GM21576 (cell line): ENCODE measurements at regions not wholly inside any gene's neighbourhood (a gene's known extent, or its start where the extent isn't known, plus 50 kb on each side); places are given as distances from the start of the nearest gene placed in this dataset.

Source experiments
- ATAC-seq: cut with Tn5 transposase; IDR thresholded peaks from one replicate; pipeline ENCODE4 v1.9.1; 2021; ENCODE audit warnings: mild to moderate bottlenecking, moderate library complexity; ENCODE audit not compliant: unreplicated experiment

DNA sequence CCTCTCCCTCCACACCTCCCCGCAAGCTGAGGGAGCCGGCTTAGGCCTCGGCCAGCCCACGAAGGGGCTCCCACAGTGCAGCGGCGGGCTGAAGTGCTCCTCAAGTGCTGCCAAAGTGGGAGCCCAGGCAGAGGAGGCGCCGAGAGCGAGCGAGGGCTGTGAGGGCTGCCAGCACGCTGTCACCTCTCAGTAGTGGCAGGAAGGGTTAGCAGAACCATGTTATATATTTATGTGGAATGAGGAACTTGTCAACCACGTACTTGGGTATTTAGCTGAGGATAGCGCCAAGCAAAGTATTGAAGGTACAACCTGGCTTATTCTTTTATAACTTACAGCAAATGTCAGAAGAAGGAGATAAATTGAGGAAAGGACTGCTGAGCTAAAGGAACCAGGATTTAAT, 144.1 kb upstream of the MGAT5 start:
- no peak for ATAC-seq

DNA sequence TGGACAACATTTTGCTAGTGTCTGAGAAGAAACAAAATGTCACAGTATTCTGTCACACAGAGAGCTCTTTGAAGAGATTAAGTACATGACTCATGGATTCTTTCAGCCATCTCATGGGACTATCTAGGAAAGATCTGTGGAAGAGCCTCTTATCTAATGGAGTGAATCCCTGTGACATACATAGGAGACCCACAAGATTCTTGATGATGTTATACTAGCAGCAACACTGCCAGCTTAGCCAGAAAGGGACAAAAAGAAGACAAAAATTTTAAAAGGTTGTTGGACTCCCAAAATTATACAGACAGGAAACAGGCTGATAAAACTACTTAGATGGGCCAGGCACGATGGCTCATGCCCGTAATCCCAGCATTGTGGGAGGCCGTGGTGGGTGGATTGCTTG, 143.3 kb upstream of the MGAT5 start:
- no peak for ATAC-seq

DNA sequence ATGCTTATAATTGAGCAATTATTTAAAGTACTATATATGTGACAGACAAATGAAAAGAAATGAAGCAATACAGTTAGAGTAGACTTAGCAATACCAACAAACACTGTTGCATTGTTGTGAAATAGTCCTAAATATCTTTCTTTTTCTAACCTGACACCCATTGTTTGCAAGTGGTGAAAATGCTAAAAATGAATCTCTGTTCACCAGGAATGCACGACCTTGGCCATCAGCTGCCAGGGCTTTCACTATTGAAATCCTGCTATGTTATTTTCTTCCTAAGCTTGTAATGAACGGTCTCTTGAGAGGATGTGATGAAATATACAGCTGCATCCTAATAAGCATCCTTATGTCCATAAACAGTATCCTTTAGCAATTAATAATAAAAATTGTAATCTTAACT, 136.2 kb upstream of the MGAT5 start:
- no peak for ATAC-seq

DNA sequence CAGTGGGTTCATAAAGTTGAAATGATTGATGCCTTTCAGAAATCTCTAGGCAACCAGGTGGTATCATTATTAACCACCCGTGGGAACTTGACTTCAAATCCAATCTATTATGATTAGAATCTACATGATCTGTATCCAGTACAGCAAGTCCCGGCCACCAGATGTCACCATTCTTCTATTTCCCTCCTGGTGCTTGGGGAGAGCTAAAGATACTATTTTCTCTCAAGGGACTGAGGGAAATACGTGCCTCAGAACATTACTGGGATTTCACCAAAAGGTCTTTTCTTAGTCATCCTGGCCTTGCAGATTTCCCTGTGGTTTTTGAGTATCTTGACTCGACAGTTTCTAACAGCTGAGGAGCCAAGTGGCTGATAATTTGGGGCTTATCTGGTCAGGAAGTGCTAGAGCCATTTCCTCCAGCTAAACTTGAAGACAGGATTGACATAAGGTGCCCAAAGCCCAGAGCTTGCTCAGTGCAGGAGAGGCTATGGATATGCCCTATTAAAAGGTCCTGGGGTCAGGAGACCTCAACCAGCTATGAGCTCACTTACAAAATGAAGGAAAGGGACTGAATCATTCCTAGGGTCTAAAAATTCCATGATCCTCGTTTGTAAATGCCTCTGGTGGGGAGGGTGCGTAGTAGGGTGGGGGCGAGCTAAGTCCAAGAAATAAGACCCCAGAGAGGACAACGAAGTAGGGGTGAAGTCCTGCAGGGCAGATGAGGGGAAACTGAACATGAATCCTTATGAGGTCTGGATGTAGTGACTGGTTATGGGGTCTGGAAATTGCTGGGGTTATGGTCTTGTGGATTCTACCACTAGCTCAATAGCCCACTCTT, 135.4 kb upstream of the MGAT5 start:
- peak; percentile 44 for ATAC-seq

DNA sequence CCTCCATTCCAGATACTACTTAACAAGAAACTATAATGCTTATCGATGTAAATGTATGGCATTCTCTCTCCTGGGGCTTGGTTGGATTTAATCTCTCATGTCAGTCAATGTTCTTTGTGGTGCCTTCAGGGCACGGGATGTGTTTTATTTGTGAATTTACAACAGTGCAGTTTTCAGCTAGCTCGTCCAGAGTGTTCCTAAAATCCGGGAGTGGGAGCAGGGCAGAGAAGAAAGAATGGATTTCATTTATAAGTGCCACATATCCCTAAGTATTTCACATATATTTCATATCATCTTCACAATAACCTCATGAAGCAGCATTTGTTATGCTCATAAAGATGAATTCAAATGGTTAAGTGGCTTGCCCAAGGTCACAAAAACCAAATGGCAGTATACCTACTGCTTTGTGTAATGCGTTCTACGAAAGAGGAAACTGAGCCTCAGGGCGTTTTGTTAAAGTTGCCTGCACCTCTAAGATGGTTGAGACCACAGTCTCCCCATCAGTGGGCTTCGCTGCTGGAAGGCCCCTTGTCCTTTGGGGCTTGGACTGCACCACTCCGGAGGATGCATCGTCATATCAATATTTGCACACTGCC, 134.7 kb upstream of the MGAT5 start:
- ATAC-seq = peak; percentile 13

DNA sequence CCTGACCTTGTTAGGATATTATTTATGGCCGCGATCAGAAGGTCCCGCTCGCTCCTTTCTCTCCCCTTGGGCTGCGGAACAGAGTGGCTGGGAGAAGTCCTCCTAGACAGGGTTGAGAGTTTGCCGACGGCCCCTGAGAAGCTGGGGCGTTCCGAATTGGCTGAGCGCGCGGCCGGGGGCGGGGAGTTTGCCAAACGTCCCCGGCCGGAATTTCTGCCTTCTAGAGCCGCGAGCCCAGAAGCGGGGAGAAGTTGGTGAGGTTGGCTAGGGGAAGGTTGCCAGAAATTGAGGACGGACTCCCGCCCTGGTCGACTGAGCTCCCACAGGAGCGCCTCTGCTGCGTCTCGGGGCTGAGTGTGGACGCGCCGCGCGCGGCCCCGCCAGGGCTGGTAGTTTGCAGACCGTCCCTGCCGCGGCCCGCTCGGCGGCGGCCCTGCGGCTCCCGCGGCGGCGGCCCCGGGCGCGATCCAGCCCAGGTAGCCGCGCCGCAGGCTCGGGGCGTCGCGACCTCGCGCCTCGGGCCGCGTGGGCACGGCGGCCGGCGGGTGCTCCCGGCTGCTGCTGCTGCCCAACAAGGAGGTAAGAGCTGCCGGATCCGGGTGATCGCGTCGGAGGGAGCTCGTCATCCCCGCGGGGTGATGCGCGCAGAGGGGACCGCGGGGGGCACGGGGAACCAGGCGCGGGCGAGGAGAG, 134.0 kb upstream of the MGAT5 start:
- peak; percentile 53 for ATAC-seq

DNA sequence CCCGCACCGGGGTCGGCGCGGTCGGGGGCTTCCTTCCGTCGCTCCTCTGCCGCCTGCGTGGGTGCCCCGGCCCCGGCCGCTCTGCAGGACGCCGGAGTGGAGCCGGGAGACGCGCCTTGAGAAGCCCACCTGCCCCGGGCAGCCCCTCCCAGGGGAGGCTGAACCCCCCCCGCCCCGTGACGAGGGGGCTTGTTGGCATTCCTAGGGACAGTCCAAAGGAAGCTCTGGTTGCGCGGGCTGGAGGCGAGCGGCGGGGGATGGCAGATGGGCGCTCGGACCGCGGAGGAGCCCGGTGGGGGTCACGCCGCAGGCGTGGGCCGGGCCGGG, 133.5 kb upstream of the MGAT5 start:
- ATAC-seq = peak; percentile 0

DNA sequence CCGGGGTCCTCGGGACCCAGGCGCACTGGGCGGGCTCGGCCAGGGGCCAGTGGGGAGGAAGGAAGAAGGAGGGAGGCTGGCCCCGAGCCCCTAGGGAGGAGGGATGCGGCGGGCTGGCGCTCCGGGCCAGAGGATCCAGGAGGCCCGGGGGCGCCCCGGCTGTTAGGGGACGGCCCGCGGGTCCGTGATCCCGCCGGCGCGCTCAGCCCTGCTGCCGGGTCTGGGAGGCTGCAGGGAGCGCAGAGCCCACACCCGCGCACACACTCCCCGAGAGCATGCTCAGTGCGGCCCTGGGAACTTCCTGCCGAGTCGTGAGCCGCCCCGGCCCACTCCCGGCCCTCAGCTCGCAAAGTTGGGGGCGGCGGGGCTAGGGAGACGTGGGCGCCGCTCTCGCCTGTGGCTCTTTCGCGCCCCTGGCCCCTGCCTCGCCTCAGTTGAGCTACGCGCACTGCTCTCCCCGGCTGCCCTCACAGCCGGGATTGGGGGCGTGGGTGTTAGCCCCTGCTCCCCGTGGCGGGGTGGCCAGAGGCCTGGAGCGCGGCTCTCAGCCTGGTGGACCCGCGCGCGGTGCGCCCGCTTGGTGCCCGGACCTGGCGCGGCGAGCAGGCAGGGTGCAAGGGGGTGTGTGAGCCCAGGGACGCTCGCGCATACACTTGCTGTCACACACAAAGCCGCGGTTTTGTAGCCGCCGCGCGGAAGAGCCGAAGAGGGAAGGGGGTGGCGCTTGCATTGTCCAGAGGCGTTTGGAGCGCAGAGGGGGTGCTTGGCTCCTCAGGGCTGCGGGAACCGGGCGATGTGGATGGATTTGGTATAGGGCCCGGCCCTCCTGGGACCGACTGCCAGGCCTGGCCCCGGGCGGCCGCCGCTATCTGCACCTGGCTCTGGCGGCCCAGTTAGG, 132.9 kb upstream of the MGAT5 start:
- ATAC-seq = peak; percentile 33

DNA sequence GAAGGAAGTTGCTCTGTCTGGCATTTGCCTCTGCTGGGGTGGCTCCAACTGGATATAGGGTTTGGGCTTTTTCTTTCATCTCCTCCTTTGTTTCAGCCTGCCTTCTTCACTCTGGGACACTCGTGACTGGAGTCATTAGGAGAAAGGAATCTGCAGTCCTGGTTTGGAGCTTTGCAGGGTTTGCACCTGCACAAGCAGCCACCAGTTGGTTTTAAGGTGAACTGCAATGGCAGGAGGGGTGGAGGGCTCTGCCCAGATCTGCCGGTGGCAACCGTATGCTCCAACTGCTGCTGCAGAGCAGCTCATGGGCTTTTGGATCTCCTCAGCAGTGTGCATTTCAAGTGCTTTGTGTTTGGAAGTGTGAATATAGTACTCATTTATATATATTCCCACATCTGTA, 131.3 kb upstream of the MGAT5 start:
- no peak for ATAC-seq

DNA sequence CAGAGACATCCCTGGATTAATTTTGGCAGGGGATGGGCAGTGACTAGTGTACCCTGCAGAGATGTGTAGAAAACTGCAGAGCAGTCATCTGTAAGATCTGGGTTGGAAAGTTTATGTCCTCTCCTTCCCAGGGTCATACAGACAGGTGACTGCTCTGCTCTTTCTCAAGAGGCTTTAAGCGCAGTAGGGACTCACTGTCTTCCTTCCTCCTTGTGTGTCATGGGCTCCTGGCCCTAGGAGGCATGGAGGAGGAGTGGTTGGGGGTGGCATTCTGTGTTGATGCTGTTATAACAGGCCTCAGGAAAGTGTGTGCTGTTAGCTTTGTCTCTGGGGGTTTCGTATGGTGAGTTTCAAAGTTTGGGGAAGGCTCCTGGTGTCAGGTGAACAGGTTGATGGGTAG, 130.5 kb upstream of the MGAT5 start:
- no peak for ATAC-seq

DNA sequence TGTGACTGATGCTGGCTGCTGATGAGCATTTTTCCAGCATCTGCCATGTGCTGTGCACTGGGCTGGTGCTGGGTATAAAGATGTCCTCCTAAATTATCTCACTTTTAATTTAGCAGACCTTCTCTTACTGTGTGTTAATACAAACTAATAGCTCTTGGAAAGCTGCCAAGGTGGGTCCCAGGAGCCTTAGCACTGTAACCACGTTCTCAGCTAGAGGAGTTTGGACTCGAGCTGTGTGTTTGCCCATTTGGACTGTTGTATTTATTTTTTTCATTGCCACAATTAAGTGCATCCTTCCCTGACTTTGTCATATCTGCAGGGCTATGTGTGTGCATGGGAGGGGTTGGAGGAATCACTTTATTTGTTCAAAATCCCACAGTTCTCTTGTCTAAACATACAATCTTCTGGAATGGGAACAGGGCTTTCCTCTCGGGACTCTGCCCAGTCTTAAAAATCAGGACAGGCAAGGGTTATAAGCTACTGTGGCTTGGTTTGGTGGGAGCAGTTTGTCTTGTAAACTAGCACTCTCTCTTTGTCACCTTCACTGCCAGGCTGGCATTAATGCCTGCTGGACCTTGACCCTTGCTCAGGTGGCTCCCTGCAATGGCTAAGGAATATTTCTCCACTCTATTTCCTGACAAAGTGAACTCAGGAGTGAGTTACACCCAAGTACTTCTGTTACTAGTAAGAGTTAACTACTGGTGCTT, 129.7 kb upstream of the MGAT5 start:
- ATAC-seq = no peak

DNA sequence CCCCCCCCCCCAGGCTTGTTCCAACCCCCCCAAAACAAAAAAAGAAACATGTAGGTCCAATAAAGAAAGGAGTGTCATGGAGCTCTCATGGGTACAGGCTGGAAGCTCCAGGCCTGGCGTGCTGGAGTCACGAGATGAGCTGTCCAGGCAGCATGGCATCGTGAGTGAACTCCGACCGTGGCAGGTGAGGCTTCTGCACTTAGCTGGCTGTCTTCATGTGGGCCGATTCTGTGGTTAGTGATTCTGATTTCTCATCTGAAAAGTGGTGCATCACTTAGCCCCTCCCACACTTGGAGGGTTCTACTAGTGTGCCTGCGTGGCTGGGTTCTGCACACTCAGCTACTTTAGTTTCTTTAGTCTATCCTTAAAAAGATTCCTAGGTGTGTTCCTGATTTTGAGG, 126.4 kb upstream of the MGAT5 start:
- peak; percentile 52 for ATAC-seq

DNA sequence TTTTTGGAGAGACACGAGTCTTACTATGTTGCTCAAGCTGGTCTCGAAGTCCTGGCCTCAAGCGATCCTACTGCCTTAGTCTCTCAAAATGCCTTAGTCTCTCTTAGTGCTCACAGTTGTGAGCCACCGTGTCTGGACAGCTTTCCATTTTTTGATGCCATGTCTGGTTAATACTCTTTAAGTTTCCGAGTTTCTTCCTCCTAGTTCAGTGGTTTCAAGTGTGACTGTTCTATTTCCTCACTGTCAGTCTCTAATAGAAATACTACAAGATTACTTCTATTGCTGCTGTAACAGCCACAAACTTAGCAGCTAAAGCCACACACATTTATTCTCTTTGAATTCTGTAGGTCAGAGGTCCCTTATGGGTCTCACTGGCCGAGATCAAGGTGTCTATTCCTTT, 125.1 kb upstream of the MGAT5 start:
- ATAC-seq = no peak

DNA sequence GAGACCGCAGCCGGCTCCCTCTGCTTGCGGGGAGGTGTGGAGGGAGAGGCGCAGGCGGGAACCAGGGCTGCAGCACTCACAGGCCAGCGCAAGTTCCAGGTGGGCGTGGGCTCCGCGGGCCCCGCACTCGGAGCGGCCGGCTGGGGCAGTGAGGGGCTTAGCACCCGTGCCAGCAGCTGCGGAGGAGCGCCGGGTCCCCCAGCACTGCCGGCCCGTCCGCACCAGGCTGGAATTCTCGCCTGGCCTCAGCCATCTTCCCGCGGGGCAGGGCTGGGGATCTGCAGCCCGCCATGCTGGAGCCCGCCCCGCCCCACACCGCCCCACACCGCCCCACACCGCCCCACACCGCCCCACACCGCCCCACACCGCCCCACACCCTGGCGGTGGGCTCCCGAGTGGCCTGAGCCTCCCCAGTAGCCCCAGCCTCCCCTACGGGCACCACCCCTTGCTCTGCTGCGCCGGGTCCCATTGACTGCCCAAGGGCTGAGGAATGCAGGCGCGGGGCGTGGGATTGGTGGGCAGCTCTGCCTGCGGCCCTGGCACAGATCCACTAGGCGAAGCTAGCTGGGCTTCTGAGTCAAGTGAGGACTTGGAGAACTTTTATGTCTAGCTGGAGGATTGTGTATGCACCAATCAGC, 123.9 kb upstream of the MGAT5 start:
- ATAC-seq = no peak

DNA sequence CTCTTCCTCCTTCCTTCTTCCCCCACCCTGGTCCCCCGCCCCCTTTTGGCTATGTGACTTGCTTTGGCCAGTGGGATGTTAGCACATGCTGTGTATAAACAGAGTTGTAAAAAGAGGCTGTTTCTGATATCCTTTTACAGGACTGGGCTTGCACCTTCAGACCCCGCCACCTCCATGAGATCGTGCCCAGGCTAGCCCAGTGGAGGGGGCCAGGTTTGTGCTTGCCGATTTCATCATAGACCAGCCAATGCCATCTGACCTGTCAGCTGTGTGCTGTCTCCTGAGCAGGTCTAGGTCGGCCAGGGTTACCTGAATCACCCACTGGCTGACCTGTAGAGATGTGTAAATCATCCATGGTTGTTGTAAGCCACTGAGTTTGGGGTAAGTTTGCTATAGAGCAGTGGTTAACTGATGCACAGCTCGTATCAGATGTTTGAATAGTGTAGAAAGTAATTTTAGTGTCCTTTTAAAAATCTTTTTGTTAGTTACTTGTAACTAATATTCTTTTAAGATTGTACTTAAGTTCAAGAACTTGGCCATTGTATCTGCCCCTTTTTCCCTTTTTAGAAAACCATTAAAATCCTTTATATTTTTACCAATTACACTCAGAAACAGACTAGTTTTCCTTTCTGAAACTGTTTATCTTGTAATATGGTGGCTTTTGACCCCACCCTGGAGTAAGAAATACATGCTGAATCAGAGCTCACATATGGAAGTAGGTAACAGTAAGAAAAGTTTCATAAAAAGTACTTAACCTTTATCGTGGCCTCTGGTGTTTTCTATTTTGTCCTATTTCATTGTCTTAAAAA, 122.0 kb upstream of the MGAT5 start:
- no peak for ATAC-seq

DNA sequence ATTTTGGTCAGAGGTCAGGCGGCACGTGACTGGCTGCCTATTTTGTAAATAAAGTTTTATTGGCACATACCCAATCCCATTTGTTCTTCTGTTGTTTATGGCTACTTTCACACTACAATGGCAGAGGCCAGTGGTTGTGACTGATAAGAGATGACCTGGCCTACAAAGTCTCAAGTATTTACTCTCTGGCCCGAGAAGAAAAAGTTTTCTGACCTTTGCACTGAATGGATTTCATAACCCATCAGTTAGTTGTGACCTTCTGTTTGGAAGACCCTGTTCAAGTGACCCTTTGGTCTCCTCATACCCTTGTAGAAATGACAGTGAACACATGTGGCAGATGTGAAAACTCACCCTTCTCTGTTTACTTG, 121.4 kb upstream of the MGAT5 start:
- no peak for ATAC-seq

DNA sequence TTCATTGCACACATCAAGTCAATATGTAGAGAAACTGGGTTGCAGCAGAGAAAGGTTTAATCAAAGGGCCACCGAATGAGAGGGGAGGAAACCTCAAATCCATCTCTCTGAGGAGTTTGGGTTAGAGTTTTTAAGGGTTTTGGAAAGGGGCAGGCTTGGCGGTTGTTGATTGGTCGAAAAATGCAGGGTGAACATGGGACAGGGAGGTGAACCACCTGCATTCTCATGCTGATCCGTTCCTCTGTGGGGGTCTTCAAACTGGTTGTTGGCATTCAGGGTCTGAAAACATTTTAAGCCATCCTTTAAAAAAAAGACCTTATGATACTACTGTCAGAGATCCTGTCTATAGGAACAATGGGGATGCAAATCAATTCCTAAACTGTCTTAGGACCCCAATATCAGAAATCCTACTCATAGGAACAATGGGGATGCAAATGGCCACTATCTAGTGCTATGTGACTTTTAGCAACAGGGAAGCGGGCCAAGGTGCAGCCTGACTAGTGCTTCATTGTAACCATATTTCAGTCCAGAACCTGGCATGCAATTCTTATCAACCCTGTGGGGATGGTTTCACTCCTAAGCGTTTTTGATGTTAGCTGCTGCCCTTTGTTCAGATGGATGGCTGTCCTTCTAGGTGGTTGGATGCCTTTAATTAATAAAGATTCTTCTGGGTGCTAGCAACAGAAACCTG, 120.1 kb upstream of the MGAT5 start:
- ATAC-seq = no peak

DNA sequence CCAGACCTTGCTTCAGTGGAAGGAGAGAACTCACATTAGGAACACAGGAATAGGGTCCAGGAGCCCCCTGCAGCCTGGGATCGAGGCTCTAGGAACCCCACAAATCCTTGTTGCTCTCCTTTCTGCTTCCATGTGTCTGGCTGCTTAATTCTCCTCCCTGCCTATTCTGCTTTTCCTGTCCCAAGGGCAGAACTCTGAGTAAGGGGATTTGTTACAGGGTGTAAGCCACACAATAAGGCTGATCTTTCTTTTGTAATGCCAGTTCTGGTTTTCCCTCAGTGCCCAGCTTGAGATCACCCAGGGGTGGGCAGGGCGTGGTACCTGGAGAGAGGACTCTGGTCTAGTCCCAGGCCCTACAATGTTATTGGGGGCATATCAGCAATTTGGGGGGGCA, 119.6 kb upstream of the MGAT5 start:
- no peak for ATAC-seq

DNA sequence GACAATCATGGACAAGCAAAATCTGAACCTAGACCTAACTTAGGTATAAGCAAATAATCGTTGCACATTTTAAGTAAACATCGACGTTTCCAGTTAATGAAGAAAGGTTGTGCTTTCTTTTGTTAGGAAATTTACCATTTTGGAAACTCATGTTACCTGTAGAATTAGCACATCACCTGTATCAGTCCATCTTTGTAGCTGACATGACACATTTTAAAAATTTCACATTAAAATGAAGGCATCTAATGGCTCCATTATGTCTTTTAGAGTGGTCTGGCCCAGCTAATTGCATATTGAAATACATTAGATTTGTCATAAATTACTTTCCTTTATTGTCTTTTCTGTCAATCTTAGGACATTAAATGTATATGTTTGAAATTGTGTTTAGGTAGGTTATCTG, 119.0 kb upstream of the MGAT5 start:
- ATAC-seq = no peak
